K562 (cell line): ENCODE measurements at regions not wholly inside any gene's neighbourhood (a gene's known extent, or its start where the extent isn't known, plus 50 kb on each side); places are given as distances from the start of the nearest gene placed in this dataset.

Experiments used
- CHCHD3 ChIP-seq: fragments of 250-450 bp; sonication (Bioruptor Pico); IDR thresholded peaks from 2 replicates; pipeline ENCODE4 v2.1.2; 2022; ENCODE audit warnings: mild to moderate bottlenecking
- ETV1 ChIP-seq: fragments of 450-650 bp; conservative IDR thresholded peaks from 2 replicates; pipeline ENCODE4 v1.6.1; 2016; ENCODE audit warnings: missing genetic modification characterization, control low read depth, low read depth, missing compliant biosample characterization
- FOXA3 ChIP-seq, 2 experiments: fragments of 450-650 bp in 1 of 2; sonication (generic) in 1 of 2; formaldehyde crosslinking; IDR thresholded peaks in 1 of 2; conservative IDR thresholded peaks in 1 of 2; 2 replicates each; pipeline versions ENCODE4 v1.4.0 to v1.8.0; 2020 to 2022; ENCODE audit warnings: mild to moderate bottlenecking in 2 of 2, missing genetic modification reagents in 1 of 2
- GATA2 ChIP-seq: sonication (generic); formaldehyde crosslinking; IDR thresholded peaks from 2 replicates; pipeline ENCODE4 v1.4.0; 2020; ENCODE audit warnings: mild to moderate bottlenecking, missing genetic modification reagents
- HMGN3 ChIP-seq: IDR thresholded peaks from 2 replicates; pipeline ENCODE4 v1.6.1; 2011; ENCODE audit warnings: borderline replicate concordance, low read depth, mild to moderate bottlenecking, mixed read lengths, low read length; ENCODE audit not compliant: insufficient read length; ENCODE audit errors: extremely low read depth
- NR1H2 ChIP-seq: sonication (generic); formaldehyde crosslinking; IDR thresholded peaks from 2 replicates; pipeline ENCODE4 v1.4.0; 2020; ENCODE audit warnings: mild to moderate bottlenecking, missing genetic modification reagents
- PML ChIP-seq: IDR thresholded peaks from 2 replicates; pipeline ENCODE4 v1.6.1; 2012; ENCODE audit warnings: low read length, inconsistent platforms
- RBM25 ChIP-seq: fragments of 200-400 bp; formaldehyde crosslinking; IDR thresholded peaks from 2 replicates; pipeline ENCODE4 v1.6.1; 2018; ENCODE audit warnings: low read length, low read depth, moderate library complexity; ENCODE audit not compliant: severe bottlenecking
- SMAD4 ChIP-seq: fragments of 250-450 bp; sonication (Bioruptor Pico); conservative IDR thresholded peaks from 2 replicates; pipeline ENCODE4 v1.8.0; 2021; ENCODE audit warnings: inconsistent platforms, mild to moderate bottlenecking, moderate library complexity
- TCFL5 ChIP-seq: fragments of 250-450 bp; sonication (Bioruptor Pico); conservative IDR thresholded peaks from 2 replicates; pipeline ENCODE4 v1.6.1; 2021; ENCODE audit warnings: mild to moderate bottlenecking, moderate library complexity, matching md5 sums
- TFAP4 ChIP-seq: sonication (generic); formaldehyde crosslinking; IDR thresholded peaks from 2 replicates; pipeline ENCODE4 v1.8.0; 2022; ENCODE audit warnings: missing genetic modification reagents, mild to moderate bottlenecking, moderate library complexity, borderline replicate concordance
- ZBTB9 ChIP-seq: fragments of 450-650 bp; formaldehyde crosslinking; IDR thresholded peaks from 2 replicates; pipeline ENCODE4 v1.4.0; 2020; ENCODE audit warnings: mild to moderate bottlenecking, moderate library complexity
- ZNF318 ChIP-seq, 2 experiments: fragments of 450-650 bp; IDR thresholded peaks; 2 replicates each; pipeline ENCODE4 v1.6.1; 2016; ENCODE audit warnings: mild to moderate bottlenecking in 2 of 2, borderline replicate concordance in 1 of 2, low read depth in 1 of 2, moderate library complexity in 1 of 2
- ZNF785 ChIP-seq: fragments of 250-450 bp; sonication (Bioruptor Pico); IDR thresholded peaks from 2 replicates; pipeline ENCODE4 v1.4.0; 2020; ENCODE audit warnings: mild to moderate bottlenecking

GRCh38 chr5:73296772-73297171 is 123.8 kb downstream of the TMEM174 start (continued):
- no peak for TF ChIP-seq HMGN3
- peak; percentile 14; the same call in 1 of the 2 replicates for TF ChIP-seq TFAP4
- peak; percentile 65 for TF ChIP-seq SMAD4 (CRISPR knock-in tag)
- TF ChIP-seq TCFL5 (CRISPR knock-in tag), result no peak
- TF ChIP-seq CHCHD3 (CRISPR knock-in tag), result no peak
- no peak for TF ChIP-seq ZBTB9
- TF ChIP-seq PML, result peak; percentile 32; the same call in 1 of the 2 replicates
- no peak for TF ChIP-seq NR1H2 (CRISPR knock-in tag)
- TF ChIP-seq ZNF318 (IDR thresholded peaks at IDR 0.05; ENCODE audit: borderline replicate concordance in 1 of 2, low read depth in 1 of 2), result no peak
- TF ChIP-seq ZNF785, result no peak
- no peak for TF ChIP-seq ETV1 (tag)
- TF ChIP-seq FOXA3 (CRISPR knock-in tag; conservative IDR thresholded peaks at IDR 0.05 in 1 of 2, IDR thresholded peaks at IDR 0.05 in 1 of 2), result no peak
- TF ChIP-seq GATA2 (CRISPR knock-in tag), result peak; percentile 67
- no peak for TF ChIP-seq RBM25
